T-cell (primary cell): ENCODE measurements at regions not wholly inside any gene's neighbourhood (a gene's known extent, or its start where the extent isn't known, plus 50 kb on each side); places are given as distances from the start of the nearest gene placed in this dataset.

Source experiments
- ATAC-seq, 4 experiments: fragments of 200-7000 bp in 3 of 4; fragments of 150-1000 bp in 1 of 4; cut with Tn5 transposase; replicated peaks in 1 of 4; 1 replicate in 3 of 4; 2 replicates in 1 of 4; pipeline ENCODE4 v1.10.0; 2021; ENCODE audit warnings: moderate library complexity in 3 of 4, mild to moderate bottlenecking in 2 of 4, moderate number of reproducible peaks in 1 of 4
- CTCF ChIA-PET, 2 donors: fragments of 300-600 bp; sonication (Branson Sonifier 250); formaldehyde crosslinking; loops; one replicate each; lab custom pipeline; 2022; ENCODE audit warnings: antibody characterized with exemption in 2 of 2; lab: Charles Lee
- POLR2A ChIA-PET, 2 donors: fragments of 300-600 bp; sonication (Branson Sonifier 250); formaldehyde crosslinking; loops; one replicate each; lab custom pipeline; 2022; ENCODE audit warnings: antibody characterized with exemption in 2 of 2; lab: Charles Lee
- DNase-seq, 35 experiments: peaks; one replicate each; pipeline versions ENCODE4 v3.0.0 to v3.0.0-alpha.2; 2013 to 2023
- H3K27ac ChIP-seq: one replicate; pipeline ENCODE4 v1.5.1; 2013; ENCODE audit warnings: low read length
- H3K27me3 ChIP-seq, 2 experiments: replicated peaks in 1 of 2; 1 replicate in 1 of 2; 2 replicates in 1 of 2; pipeline versions ENCODE4 v1.6.1 to v1.7.0; 2013; ENCODE audit warnings: low read length in 1 of 2, mixed read lengths in 1 of 2; ENCODE audit not compliant: control insufficient read depth in 2 of 2, insufficient read depth in 2 of 2; ENCODE audit errors: extremely low read depth in 1 of 2
- H3K36me3 ChIP-seq, 2 donors: 1 replicate in 1 of 2; 2 replicates in 1 of 2; pipeline versions ENCODE4 v1.6.1 to v1.7.0; 2013; ENCODE audit warnings: low read length in 1 of 2; ENCODE audit not compliant: control insufficient read depth in 2 of 2, insufficient read depth in 1 of 2; ENCODE audit errors: extremely low read depth in 1 of 2
- H3K4me1 ChIP-seq, 2 experiments: 1 replicate in 1 of 2; 2 replicates in 1 of 2; pipeline versions ENCODE4 v1.6.1 to v1.7.0; 2013; ENCODE audit warnings: low read length in 2 of 2, mixed read lengths in 1 of 2; ENCODE audit not compliant: insufficient read depth in 2 of 2, control insufficient read depth in 1 of 2; ENCODE audit errors: extremely low read depth in 1 of 2
- H3K4me3 ChIP-seq, 2 donors: 1 replicate in 1 of 2; 2 replicates in 1 of 2; pipeline versions ENCODE4 v1.5.1 to v1.7.0; 2013; ENCODE audit warnings: mild to moderate bottlenecking in 2 of 2, low read length in 1 of 2, moderate library complexity in 1 of 2; ENCODE audit not compliant: control insufficient read depth in 1 of 2; ENCODE audit errors: extremely low read depth in 1 of 2
- H3K9me3 ChIP-seq: 2 replicates; pipeline ENCODE4 v1.7.0; 2013
- H3K27ac Mint-ChIP-seq, 2 donors: one replicate each; pipeline ENCODE4 v1.8.0; 2020 to 2021; ENCODE audit warnings: mild to moderate bottlenecking in 2 of 2, mixed read lengths in 2 of 2
- H3K27me3 Mint-ChIP-seq, 2 donors: one replicate each; pipeline ENCODE4 v1.8.0; 2021 to 2022; ENCODE audit warnings: mixed read lengths in 2 of 2
- H3K36me3 Mint-ChIP-seq: one replicate; pipeline ENCODE4 v1.8.0; 2021; ENCODE audit warnings: mixed read lengths
- H3K4me1 Mint-ChIP-seq, 3 donors: one replicate each; pipeline ENCODE4 v1.8.0; 2020 to 2022; ENCODE audit warnings: mixed read lengths in 3 of 3, mild to moderate bottlenecking in 1 of 3
- H3K4me3 Mint-ChIP-seq, 3 donors: one replicate each; pipeline ENCODE4 v1.8.0; 2020 to 2022; ENCODE audit warnings: mild to moderate bottlenecking in 3 of 3, mixed read lengths in 3 of 3, moderate library complexity in 3 of 3
- H3K9me3 Mint-ChIP-seq, 3 donors: one replicate each; pipeline ENCODE4 v1.8.0; 2020 to 2022; ENCODE audit warnings: mixed read lengths in 3 of 3
- WGBS: methylation state at CpG from one replicate; pipeline ENCODE4 v1.1.5; 2013; ENCODE audit warnings: missing lambda C conversion rate; ENCODE audit not compliant: insufficient coverage; 5-methylcytosine and 5-hydroxymethylcytosine counted together

- H3K4me3 ChIP-seq, result no peak overlapping the region
- H3K27ac ChIP-seq, result no peak overlapping the region
- Mint-ChIP-seq H3K36me3 (no peaks in the 10 kb centered on the region), H3K27ac (no peak overlapping the region), H3K9me3 (peaks cover 12 to 22% (median 12%) of the 10 kb centered on the region in 3 donors), H3K27me3 (no peaks in the 10 kb centered on the region), H3K4me3 (no peak overlapping the region), H3K4me1 (no peaks in the 10 kb centered on the region)
- POLR2A ChIA-PET, result no interaction called here
- CTCF ChIA-PET, result no interaction called here
- no peaks in the 10 kb centered on the region for H3K4me1 ChIP-seq
- DNase-seq, result no peak
- ATAC-seq, result no peak
- H3K27me3 ChIP-seq, result no peaks in the 10 kb centered on the region
- H3K9me3 ChIP-seq, result no peaks in the 10 kb centered on the region
- WGBS, result 52% methylated on average over 6 of the region's 9 CpGs
- H3K36me3 ChIP-seq, result no peaks in the 10 kb centered on the region
Observed at GRCh38 chr3:79846148-79846933, 78.5 kb upstream of the ROBO1 start.

DNA sequence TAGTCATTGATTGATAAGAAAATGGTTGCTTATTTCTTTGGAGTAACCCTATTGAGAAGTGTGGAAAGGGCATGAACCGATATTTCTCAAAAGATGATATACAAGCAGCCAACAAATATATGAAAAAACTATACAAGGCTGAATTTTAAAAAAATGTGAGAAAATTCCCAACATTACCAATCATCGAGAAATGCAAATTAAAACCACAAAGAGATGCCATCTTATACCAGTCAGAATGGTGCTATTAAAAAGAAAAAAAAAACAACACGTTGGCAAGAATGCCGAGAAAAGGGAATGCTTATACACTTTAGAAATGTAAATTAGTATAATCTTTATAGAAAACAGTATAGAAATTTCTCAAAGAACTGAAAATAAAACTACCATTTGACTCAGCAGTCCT, 77.7 kb upstream of the ROBO1 start:
- Histone ChIP-seq H3K36me3 (no peaks in the 10 kb centered on the region), H3K4me3 (no peak overlapping the region), H3K9me3 (no peaks in the 10 kb centered on the region), H3K4me1 (no peaks in the 10 kb centered on the region), H3K27me3 (no peaks in the 10 kb centered on the region), H3K27ac (no peak overlapping the region)
- Mint-ChIP-seq H3K9me3 (peaks cover 8 to 22% (median 10%) of the 10 kb centered on the region in 3 donors), H3K36me3 (no peaks in the 10 kb centered on the region), H3K27me3 (no peaks in the 10 kb centered on the region), H3K4me1 (no peaks in the 10 kb centered on the region), H3K27ac (no peak overlapping the region), H3K4me3 (no peak overlapping the region)
- ChIA-PET POLR2A (no interaction called here), CTCF (no interaction called here)
- no peak for DNase-seq
- WGBS, result no CpG with 5 or more reads among the region's 4 CpGs
- ATAC-seq, result no peak

GRCh38 chr3:79844176-79844575, 76.4 kb upstream of the ROBO1 start:
- Mint-ChIP-seq H3K27ac (no peak overlapping the region), H3K4me3 (no peak overlapping the region), H3K36me3 (no peaks in the 10 kb centered on the region), H3K9me3 (peaks cover 6 to 21% (median 9%) of the 10 kb centered on the region in 3 donors), H3K27me3 (no peaks in the 10 kb centered on the region), H3K4me1 (no peaks in the 10 kb centered on the region)
- Histone ChIP-seq H3K27me3 (no peaks in the 10 kb centered on the region), H3K9me3 (no peaks in the 10 kb centered on the region), H3K4me1 (no peaks in the 10 kb centered on the region), H3K36me3 (no peaks in the 10 kb centered on the region), H3K27ac (no peak overlapping the region), H3K4me3 (no peak overlapping the region)
- ATAC-seq, result no peak
- POLR2A ChIA-PET, result no interaction called here
- no peak for DNase-seq
- WGBS, result no CpG with 5 or more reads among the region's 2 CpGs
- CTCF ChIA-PET, result no interaction called here

- Mint-ChIP-seq H3K4me1 (no peaks in the 10 kb centered on the region), H3K9me3 (peaks cover 5 to 21% (median 9%) of the 10 kb centered on the region in 3 donors), H3K36me3 (no peaks in the 10 kb centered on the region), H3K27ac (no peak overlapping the region), H3K4me3 (no peak overlapping the region), H3K27me3 (no peaks in the 10 kb centered on the region)
- Histone ChIP-seq H3K9me3 (no peaks in the 10 kb centered on the region), H3K27ac (no peak overlapping the region), H3K4me1 (no peaks in the 10 kb centered on the region), H3K4me3 (no peak overlapping the region), H3K27me3 (no peaks in the 10 kb centered on the region), H3K36me3 (no peaks in the 10 kb centered on the region)
- DNase-seq, result no peak
- ATAC-seq, result no peak
- CTCF ChIA-PET, result no interaction called here
- POLR2A ChIA-PET, result no interaction called here
Observed at GRCh38 chr3:79843180-79843579, 75.4 kb upstream of the ROBO1 start.

DNA sequence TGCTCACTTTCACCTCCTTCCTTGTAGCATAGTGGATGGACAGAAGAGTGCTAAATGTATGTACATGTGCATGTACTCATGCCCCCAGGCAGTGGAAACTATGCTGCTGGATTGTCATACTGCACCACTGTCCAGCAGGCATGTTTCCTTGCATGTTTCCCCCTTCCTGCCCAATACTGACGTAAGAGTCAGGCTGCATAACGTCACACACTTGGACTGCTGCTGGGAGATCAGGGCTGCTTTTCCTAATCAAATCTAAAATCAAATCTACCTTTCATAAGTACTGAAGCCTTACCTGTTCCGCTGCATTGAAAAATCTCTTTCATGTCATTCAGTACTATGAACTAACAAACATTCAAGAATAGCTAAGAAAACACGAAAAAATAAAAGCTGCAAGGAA, 67.9 kb upstream of the ROBO1 start:
- H3K4me1 Mint-ChIP-seq, result no peaks in the 10 kb centered on the region
- Histone ChIP-seq H3K27me3 (no peaks in the 10 kb centered on the region), H3K9me3 (no peaks in the 10 kb centered on the region), H3K27ac (no peak overlapping the region), H3K4me1 (no peaks in the 10 kb centered on the region), H3K36me3 (no peaks in the 10 kb centered on the region), H3K4me3 (no peak overlapping the region)
- H3K27me3 Mint-ChIP-seq, result no peaks in the 10 kb centered on the region
- H3K36me3 Mint-ChIP-seq, result no peaks in the 10 kb centered on the region
- peaks cover 18 to 27% (median 22%) of the 10 kb centered on the region in 3 donors for H3K9me3 Mint-ChIP-seq
- ChIA-PET CTCF (no interaction called here), POLR2A (no interaction called here)
- ATAC-seq, result no peak
- WGBS, result 65% methylated on average over 2 of the region's 4 CpGs
- no peak overlapping the region for H3K4me3 Mint-ChIP-seq
- no peak overlapping the region for H3K27ac Mint-ChIP-seq
- no peak for DNase-seq

- no peaks in the 10 kb centered on the region for H3K9me3 ChIP-seq
- Mint-ChIP-seq H3K9me3 (peaks cover 2 to 11% (median 7%) of the 10 kb centered on the region in 3 donors), H3K27me3 (no peaks in the 10 kb centered on the region), H3K4me1 (no peaks in the 10 kb centered on the region), H3K27ac (no peak overlapping the region), H3K4me3 (no peak overlapping the region), H3K36me3 (no peaks in the 10 kb centered on the region)
- no peaks in the 10 kb centered on the region for H3K36me3 ChIP-seq
- H3K4me1 ChIP-seq, result no peaks in the 10 kb centered on the region
- no peak overlapping the region for H3K4me3 ChIP-seq
- CTCF ChIA-PET, result no interaction called here
- H3K27ac ChIP-seq, result no peak overlapping the region
- POLR2A ChIA-PET, result no interaction called here
- no peak for ATAC-seq
- DNase-seq, result no peak
- WGBS, result 70% methylated on average over 10 of the region's 11 CpGs
- H3K27me3 ChIP-seq, result no peaks in the 10 kb centered on the region
Observed at GRCh38 chr3:79824166-79824565, 56.4 kb upstream of the ROBO1 start.

- no peak overlapping the region for H3K4me3 Mint-ChIP-seq
- peaks cover 0 to 22% (median 11%) of the 10 kb centered on the region in 3 donors for H3K9me3 Mint-ChIP-seq
- 60% methylated on average over 1 of the region's 2 CpGs for WGBS
- no peak for DNase-seq
- no peaks in the 10 kb centered on the region for H3K4me1 Mint-ChIP-seq
- no peak for ATAC-seq
- Histone ChIP-seq H3K36me3 (no peaks in the 10 kb centered on the region), H3K27ac (no peak overlapping the region), H3K9me3 (no peaks in the 10 kb centered on the region), H3K4me1 (no peaks in the 10 kb centered on the region), H3K4me3 (no peak overlapping the region), H3K27me3 (no peaks in the 10 kb centered on the region)
- no peak overlapping the region for H3K27ac Mint-ChIP-seq
- CTCF ChIA-PET, result no interaction called here
- POLR2A ChIA-PET, result no interaction called here
- no peaks in the 10 kb centered on the region for H3K27me3 Mint-ChIP-seq
- H3K36me3 Mint-ChIP-seq, result no peaks in the 10 kb centered on the region
Observed at GRCh38 chr3:79822076-79822475, 54.3 kb upstream of the ROBO1 start.
